Lower leg skin (tissue), 3 donors: ENCODE measurements at regions not wholly inside any gene's neighbourhood (a gene's known extent, or its start where the extent isn't known, plus 50 kb on each side); places are given as distances from the start of the nearest gene placed in this dataset.

Source experiments
- CTCF ChIP-seq, 3 donors: fragments of 450-650 bp; IDR thresholded peaks; one replicate each; pipeline ENCODE4 v1.5.1; 2016; ENCODE audit warnings: antibody characterized with exemption in 3 of 3, mild to moderate bottlenecking in 3 of 3, moderate library complexity in 2 of 3
- POLR2A ChIP-seq, 2 donors: fragments of 450-650 bp; IDR thresholded peaks; one replicate each; pipeline ENCODE4 v1.6.1; 2016 to 2017; ENCODE audit warnings: antibody characterized with exemption in 2 of 2, mild to moderate bottlenecking in 1 of 2, moderate library complexity in 1 of 2

- TF ChIP-seq CTCF (IDR thresholded peaks at IDR 0.05) (no peak), POLR2A (IDR thresholded peaks at IDR 0.05) (no peak)
Measured at GRCh38 chr9:95572381-95573151, 55.8 kb upstream of the PTCH1 start.
